Esophagus squamous epithelium (tissue), 5 donors: ENCODE measurements at regions not wholly inside any gene's neighbourhood (a gene's known extent, or its start where the extent isn't known, plus 50 kb on each side); places are given as distances from the start of the nearest gene placed in this dataset.

ENCODE experiments used
- DNase-seq: peaks from one replicate; lab custom pipeline; 2025; lab: John Stamatoyannopoulos, UW
- H3K27ac ChIP-seq, 4 donors: fragments of 200-600 bp; sonication (generic); one replicate each; pipeline ENCODE4 v1.5.1; 2016 to 2019; ENCODE audit warnings: mild to moderate bottlenecking in 1 of 4
- H3K27me3 ChIP-seq, 4 donors: fragments of 200-600 bp; sonication (generic); 1 replicate in 3 of 4; 2 replicates in 1 of 4; pipeline versions ENCODE4 v1.5.1 to v1.6.0; 2017 to 2021; ENCODE audit warnings: antibody characterized with exemption in 1 of 4
- H3K36me3 ChIP-seq, 3 donors: fragments of 200-600 bp; sonication (generic); one replicate each; pipeline ENCODE4 v1.5.1; 2016 to 2019
- H3K4me1 ChIP-seq, 3 donors: fragments of 200-600 bp; sonication (generic); one replicate each; pipeline ENCODE4 v1.5.1; 2017 to 2019
- H3K4me3 ChIP-seq, 4 donors: fragments of 200-600 bp; sonication (generic); 1 replicate in 3 of 4; 2 replicates in 1 of 4; pipeline ENCODE4 v1.5.1; 2016 to 2019; ENCODE audit warnings: mild to moderate bottlenecking in 2 of 4, moderate library complexity in 1 of 4
- H3K9me3 ChIP-seq, 3 donors: fragments of 200-600 bp; sonication (generic); one replicate each; pipeline ENCODE4 v1.5.1; 2016 to 2019
- POLR2A ChIP-seq, 4 donors: fragments of 450-650 bp; IDR thresholded peaks; one replicate each; pipeline ENCODE4 v1.6.1; 2017; ENCODE audit warnings: antibody characterized with exemption in 4 of 4, mild to moderate bottlenecking in 4 of 4, moderate library complexity in 3 of 4
- WGBS, 2 donors: methylation state at CpG; one replicate each; pipeline ENCODE4 v1.1.5; 2018; 5-methylcytosine and 5-hydroxymethylcytosine counted together
- intact Hi-C: fragments of 100-400 bp; cut with DNase I; formaldehyde crosslinking; loops from one replicate; pipeline ENCODE4 v1.15.0; 2022
- TF ChIP-seq, protein P1 (sequence below), 6 experiments: fragments of 450-650 bp in 4 of 6; fragments of 200-600 bp in 2 of 6; sonication (generic) in 2 of 6; IDR thresholded peaks; one replicate each; pipeline ENCODE4 v1.5.1; 2016 to 2019; ENCODE audit warnings: antibody characterized with exemption in 6 of 6, mild to moderate bottlenecking in 4 of 6, moderate library complexity in 4 of 6
- donor health status: DM: yes; HTN: yes; CAD: no.

DNA sequence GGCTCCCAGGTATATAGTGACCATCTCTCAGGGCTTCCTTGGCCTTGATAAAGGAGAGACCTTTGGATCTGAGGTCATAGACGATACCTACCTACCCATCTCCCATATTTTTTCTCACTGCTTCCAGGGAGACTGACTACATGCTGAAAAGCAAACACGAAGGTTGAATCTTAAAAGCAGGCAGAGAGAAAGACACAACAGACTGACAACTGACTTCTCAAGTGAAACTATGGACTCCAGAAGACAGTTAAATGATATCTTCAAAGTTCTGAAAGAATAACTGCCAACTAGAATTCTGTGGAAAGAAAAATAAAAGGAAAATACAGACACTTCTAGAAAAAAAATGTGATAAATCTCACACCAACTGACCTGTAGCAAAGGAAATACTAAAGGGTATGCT lies 76.5 kb upstream of the HAAO start:
- intact Hi-C loops: no loop called here
- Histone ChIP-seq H3K4me1 (peaks cover 24 to 59% (median 25%) of the 10 kb centered on the region in 3 donors), H3K36me3 (no peaks in the 10 kb centered on the region), H3K27me3 (no peaks in the 10 kb centered on the region), H3K4me3 (no peak overlapping the region), H3K27ac (peak overlapping the region in 3 of 4 donors; percentile 78 to 87 (median 81)), H3K9me3 (peaks cover 0 to 6% (median 5%) of the 10 kb centered on the region in 3 donors)
- no peak for DNase-seq
- 86 to 89% methylated on average over 2 of the region's 2 CpGs for WGBS, 2 donors
- TF ChIP-seq POLR2A (IDR thresholded peaks at IDR 0.05): no peak
- TF ChIP-seq, protein P1, sequence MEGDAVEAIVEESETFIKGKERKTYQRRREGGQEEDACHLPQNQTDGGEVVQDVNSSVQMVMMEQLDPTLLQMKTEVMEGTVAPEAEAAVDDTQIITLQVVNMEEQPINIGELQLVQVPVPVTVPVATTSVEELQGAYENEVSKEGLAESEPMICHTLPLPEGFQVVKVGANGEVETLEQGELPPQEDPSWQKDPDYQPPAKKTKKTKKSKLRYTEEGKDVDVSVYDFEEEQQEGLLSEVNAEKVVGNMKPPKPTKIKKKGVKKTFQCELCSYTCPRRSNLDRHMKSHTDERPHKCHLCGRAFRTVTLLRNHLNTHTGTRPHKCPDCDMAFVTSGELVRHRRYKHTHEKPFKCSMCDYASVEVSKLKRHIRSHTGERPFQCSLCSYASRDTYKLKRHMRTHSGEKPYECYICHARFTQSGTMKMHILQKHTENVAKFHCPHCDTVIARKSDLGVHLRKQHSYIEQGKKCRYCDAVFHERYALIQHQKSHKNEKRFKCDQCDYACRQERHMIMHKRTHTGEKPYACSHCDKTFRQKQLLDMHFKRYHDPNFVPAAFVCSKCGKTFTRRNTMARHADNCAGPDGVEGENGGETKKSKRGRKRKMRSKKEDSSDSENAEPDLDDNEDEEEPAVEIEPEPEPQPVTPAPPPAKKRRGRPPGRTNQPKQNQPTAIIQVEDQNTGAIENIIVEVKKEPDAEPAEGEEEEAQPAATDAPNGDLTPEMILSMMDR (IDR thresholded peaks at IDR 0.05): no peak

DNA sequence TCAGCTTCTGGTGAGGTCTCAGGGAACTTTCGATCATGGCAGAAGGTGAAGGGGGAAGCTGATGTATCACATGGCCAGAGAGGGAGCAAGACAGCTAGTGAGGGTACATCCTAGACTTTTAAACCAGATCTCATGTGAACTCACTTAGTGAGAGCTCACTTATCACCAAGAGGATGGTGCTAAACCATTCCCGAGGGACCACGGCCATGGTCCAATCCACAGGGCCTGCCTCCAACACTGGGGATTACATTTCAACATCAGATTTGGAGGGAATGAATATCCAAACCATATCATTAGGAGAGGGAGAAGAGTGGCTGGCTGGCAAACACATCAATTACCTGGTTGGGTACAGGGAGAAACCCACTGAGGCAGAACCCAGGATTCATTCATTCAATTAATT lies 75.7 kb upstream of the HAAO start:
- Histone ChIP-seq H3K9me3 (peaks cover 0 to 6% (median 5%) of the 10 kb centered on the region in 3 donors), H3K27me3 (no peaks in the 10 kb centered on the region), H3K4me1 (peaks cover 24 to 51% (median 25%) of the 10 kb centered on the region in 3 donors), H3K36me3 (no peaks in the 10 kb centered on the region), H3K4me3 (no peak overlapping the region), H3K27ac (peak overlapping the region; percentile 78 to 89 (median 84))
- intact Hi-C loops: no loop called here
- WGBS, 2 donors: 62 to 71% methylated on average over 3 of the region's 3 CpGs
- DNase-seq: no peak
- TF ChIP-seq, protein P1 (IDR thresholded peaks at IDR 0.05): no peak
- no peak for TF ChIP-seq POLR2A (IDR thresholded peaks at IDR 0.05)

DNA sequence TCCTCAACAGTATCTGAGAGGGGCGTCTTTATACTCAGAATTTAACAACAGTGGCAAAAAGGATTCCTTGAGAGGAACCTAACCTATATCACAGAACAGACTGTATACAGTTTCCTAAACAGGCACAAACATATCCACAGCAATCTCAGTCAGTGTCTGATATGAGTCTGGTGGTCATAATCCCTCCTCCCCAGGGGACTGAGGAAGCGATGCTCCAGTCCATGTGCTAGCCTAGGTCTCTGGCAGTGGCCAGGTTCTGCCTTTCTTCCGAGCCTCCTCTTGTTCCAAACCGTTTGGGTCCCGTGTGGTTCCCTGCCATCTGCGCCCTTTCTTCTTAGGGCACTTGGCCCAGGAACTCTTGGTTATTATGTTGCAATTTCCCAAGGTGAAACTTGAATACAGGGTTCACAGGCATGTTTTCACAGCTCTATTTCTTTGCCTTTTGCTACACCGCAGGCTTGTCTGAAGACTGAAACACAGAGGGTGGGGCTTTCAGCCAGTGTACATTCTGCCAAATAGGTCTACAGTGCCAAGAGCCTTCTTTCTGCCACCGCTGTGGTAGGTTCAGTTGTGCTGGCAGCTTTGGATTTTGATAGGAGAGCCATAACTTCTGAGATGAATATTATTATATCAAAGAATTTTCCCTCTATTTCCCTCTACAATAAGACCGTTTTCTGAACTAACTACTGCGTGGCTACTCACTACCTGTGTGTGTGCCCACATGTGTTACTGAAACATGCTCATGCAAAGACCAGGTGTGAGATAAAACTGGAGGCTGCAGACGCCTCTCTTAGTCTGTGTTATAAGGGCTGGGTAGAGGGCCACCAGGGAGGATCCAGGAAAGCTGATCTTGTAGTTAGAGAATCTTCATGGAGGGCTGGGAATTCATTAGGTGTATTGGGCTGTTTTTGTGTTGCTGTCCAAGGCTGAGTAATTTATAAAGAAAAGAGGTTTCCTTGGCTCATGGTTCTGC lies 75.0 kb upstream of the HAAO start:
- intact Hi-C loops: no loop called here
- no peaks in the 10 kb centered on the region for H3K36me3 ChIP-seq
- peaks cover 24 to 44% (median 25%) of the 10 kb centered on the region in 3 donors for H3K4me1 ChIP-seq
- DNase-seq: no peak
- peaks cover 0 to 6% (median 5%) of the 10 kb centered on the region in 3 donors for H3K9me3 ChIP-seq
- no peaks in the 10 kb centered on the region for H3K27me3 ChIP-seq
- 18 to 37% methylated on average over 10 to 11 of the region's 11 CpGs for WGBS, 2 donors
- TF ChIP-seq, protein P1 (IDR thresholded peaks at IDR 0.05): no peak
- TF ChIP-seq POLR2A (IDR thresholded peaks at IDR 0.05): no peak
- no peak overlapping the region for H3K4me3 ChIP-seq
- peak overlapping the region; percentile 78 to 89 (median 84) for H3K27ac ChIP-seq

DNA sequence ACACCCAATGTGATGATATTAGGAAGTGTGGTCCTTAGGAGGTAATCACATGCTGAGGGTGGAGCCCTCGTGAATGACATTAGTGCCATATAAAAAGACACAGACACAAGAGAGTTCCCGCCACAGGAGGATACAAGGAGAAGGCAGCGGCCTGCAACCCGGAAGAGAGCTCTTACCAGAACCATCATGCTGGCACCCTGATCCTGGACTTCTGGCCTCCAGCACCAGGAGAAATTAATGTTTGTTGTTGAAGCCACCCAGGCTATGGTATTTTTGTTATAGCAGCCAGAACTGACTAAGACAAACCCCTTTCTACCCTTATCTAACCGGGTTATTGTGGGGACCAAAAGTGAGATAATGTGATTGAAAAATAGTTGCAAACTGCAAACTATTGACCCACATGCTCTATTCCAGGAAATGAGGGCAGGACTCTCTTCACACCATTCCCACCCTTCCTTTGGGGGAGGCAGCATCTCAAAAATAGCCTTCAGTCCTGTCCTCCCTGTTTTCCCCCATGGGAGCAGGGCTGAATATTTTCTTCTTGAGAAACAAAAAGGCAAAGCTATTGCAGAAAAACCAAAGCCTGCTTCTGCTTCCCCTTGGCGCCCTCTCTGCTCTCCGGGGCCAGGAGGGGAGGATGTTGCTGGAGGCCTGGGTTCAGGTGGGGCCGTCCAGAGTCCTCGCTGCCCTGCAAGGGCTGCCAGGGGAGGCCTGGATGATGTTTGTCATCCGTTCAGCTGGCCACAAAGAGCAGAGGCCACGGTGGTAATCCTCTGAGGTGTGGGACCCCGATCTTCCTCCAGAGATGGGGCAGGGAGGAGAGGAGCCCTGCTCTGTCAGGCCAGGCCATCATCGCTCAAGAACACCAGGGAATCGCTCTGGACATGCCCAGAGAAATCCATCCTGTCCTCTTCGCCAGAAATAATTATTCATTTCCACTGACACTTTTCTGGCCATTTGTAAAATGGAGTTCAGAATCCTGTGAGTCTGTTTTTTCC lies 73.8 kb upstream of the HAAO start:
- intact Hi-C loops: no loop called here
- Histone ChIP-seq H3K4me1 (peaks cover 24 to 34% (median 25%) of the 10 kb centered on the region in 3 donors), H3K27me3 (no peaks in the 10 kb centered on the region), H3K36me3 (no peaks in the 10 kb centered on the region), H3K4me3 (no peak overlapping the region), H3K27ac (peak overlapping the region; percentile 78 to 89 (median 84)), H3K9me3 (peaks cover 0 to 6% (median 5%) of the 10 kb centered on the region in 3 donors)
- no peak for TF ChIP-seq POLR2A (IDR thresholded peaks at IDR 0.05)
- TF ChIP-seq, protein P1 (IDR thresholded peaks at IDR 0.05): no peak
- no peak for DNase-seq
- 32 to 63% methylated on average over 7 to 9 of the region's 15 CpGs for WGBS, 2 donors
